Stomach (tissue), 8 donors: ENCODE measurements at regions not wholly inside any gene's neighbourhood (a gene's known extent, or its start where the extent isn't known, plus 50 kb on each side); places are given as distances from the start of the nearest gene placed in this dataset.

Experiments
- DNase-seq, 2 donors: peaks; one replicate each; pipeline versions ENCODE4 v3.0.0 to v3.0.0-alpha.2; 2013 to 2019
- H3K27ac ChIP-seq, 5 donors: fragments of 200-600 bp in 4 of 5; sonication (generic) in 4 of 5; one replicate each; pipeline ENCODE4 v1.5.1; 2013 to 2019; ENCODE audit warnings: mild to moderate bottlenecking in 1 of 5, moderate library complexity in 1 of 5
- H3K27me3 ChIP-seq, 3 donors: fragments of 200-600 bp; sonication (generic); one replicate each; pipeline ENCODE4 v1.5.1; 2017 to 2019; ENCODE audit warnings: mixed run types in 1 of 3
- H3K36me3 ChIP-seq, 4 donors: fragments of 200-600 bp; sonication (generic); 1 replicate in 3 of 4; 2 replicates in 1 of 4; pipeline ENCODE4 v1.5.1; 2016 to 2019
- H3K4me1 ChIP-seq, 4 donors: fragments of 200-600 bp; sonication (generic); one replicate each; pipeline ENCODE4 v1.5.1; 2016 to 2019
- H3K4me3 ChIP-seq, 4 donors: fragments of 200-600 bp; sonication (generic) in 3 of 4; one replicate each; pipeline ENCODE4 v1.5.1; 2016 to 2019; ENCODE audit warnings: mild to moderate bottlenecking in 1 of 4
- H3K9me3 ChIP-seq, 4 donors: fragments of 200-600 bp; sonication (generic); one replicate each; pipeline ENCODE4 v1.5.1; 2016 to 2019
- EP300 ChIP-seq: sonication (generic); formaldehyde crosslinking; IDR thresholded peaks from one replicate; pipeline ENCODE4 v1.6.1; 2017; ENCODE audit warnings: antibody characterized with exemption
- POLR2A ChIP-seq, 4 donors: fragments of 450-650 bp; IDR thresholded peaks; one replicate each; pipeline ENCODE4 v1.6.1; 2016; ENCODE audit warnings: antibody characterized with exemption in 4 of 4, control low read depth in 2 of 4, mild to moderate bottlenecking in 1 of 4, moderate library complexity in 1 of 4
- POLR2AphosphoS5 ChIP-seq, 3 donors: sonication (generic); formaldehyde crosslinking; IDR thresholded peaks; one replicate each; pipeline ENCODE4 v1.6.1; 2016; ENCODE audit warnings: antibody characterized with exemption in 3 of 3
- WGBS, 5 donors: extraction: QIAGEN DNeasy Blood & Tissue Kit in 3 of 5; methylation state at CpG; one replicate each; pipeline versions ENCODE4 v1.1.5 to v1.1.7; 2013 to 2018; 5-methylcytosine and 5-hydroxymethylcytosine counted together
- intact Hi-C: fragments of 100-400 bp; cut with DNase I; formaldehyde crosslinking; loops from one replicate; pipeline ENCODE4 v1.15.1; 2023; ENCODE audit warnings: low total_unique reads
- TF ChIP-seq, protein P1 (sequence below), 7 experiments: fragments of 450-650 bp in 4 of 7; fragments of 200-600 bp in 3 of 7; sonication (generic) in 3 of 7; IDR thresholded peaks; one replicate each; pipeline ENCODE4 v1.5.1; 2016 to 2019; ENCODE audit warnings: antibody characterized with exemption in 7 of 7, control low read depth in 2 of 7, mild to moderate bottlenecking in 1 of 7
- donor health status: healthy with polysubstance abuse.
- donor health status: Bipolar disorder and iron deficiency.
- donor health status: healthy.

DNA sequence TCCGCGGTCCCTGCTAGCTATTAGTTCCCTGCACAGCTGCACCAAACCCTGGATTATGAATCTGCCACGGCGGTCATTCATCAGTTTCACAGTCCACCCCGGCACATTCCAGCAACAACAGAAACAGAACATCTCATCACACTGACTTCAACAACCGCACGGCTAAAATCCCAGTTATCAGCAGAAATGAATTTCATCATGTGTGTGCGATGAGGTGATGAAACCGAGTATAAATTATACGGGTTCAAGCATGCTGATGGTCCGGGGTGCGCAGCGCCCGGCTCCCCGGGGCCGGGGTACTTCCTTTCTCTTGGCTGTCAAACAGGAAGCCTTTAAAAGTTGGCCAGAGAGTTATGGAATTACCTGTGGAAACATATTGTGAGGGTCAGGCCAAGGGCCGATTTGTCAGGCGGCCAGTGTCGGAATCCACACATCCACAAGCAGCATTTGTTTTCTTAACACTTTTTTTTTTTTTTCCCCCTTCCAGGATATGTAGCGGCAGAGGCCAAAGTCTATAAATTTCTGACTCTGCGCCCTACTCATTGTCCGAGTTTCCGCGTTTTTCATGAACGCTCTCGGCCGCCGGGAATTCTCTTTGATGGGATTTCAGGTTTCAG lies 420.9 kb upstream of the MGMT start:
- 76 to 90% (median 84%) methylated on average over 28 of the region's 28 CpGs for WGBS, 5 donors

DNA sequence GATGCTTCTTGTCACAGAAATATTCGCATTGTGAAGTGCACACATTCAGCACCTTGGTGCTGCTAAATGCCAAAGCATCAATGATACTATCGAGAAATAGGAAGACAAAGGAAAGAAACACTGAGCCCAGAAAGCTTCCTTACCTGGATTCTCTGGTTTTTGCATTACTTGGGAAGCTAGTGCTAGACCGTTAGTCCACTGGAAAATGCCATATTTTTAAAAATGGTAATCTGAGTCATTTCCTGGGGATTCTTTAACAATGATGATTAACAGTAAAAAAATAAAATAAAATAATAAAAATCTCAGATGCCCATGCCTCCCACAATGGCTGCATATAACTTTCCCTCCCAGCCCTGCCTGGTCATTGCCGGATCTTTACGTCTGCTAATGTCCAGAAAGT lies 420.1 kb upstream of the MGMT start:
- peaks cover 0 to 26% (median 4%) of the 10 kb centered on the region in 3 donors for H3K27me3 ChIP-seq
- H3K4me1 ChIP-seq = no peaks in the 10 kb centered on the region
- H3K9me3 ChIP-seq = no peaks in the 10 kb centered on the region
- intact Hi-C loops = no loop called here
- no peaks in the 10 kb centered on the region for H3K36me3 ChIP-seq
- H3K27ac ChIP-seq = no peak overlapping the region
- TF ChIP-seq, protein P1, sequence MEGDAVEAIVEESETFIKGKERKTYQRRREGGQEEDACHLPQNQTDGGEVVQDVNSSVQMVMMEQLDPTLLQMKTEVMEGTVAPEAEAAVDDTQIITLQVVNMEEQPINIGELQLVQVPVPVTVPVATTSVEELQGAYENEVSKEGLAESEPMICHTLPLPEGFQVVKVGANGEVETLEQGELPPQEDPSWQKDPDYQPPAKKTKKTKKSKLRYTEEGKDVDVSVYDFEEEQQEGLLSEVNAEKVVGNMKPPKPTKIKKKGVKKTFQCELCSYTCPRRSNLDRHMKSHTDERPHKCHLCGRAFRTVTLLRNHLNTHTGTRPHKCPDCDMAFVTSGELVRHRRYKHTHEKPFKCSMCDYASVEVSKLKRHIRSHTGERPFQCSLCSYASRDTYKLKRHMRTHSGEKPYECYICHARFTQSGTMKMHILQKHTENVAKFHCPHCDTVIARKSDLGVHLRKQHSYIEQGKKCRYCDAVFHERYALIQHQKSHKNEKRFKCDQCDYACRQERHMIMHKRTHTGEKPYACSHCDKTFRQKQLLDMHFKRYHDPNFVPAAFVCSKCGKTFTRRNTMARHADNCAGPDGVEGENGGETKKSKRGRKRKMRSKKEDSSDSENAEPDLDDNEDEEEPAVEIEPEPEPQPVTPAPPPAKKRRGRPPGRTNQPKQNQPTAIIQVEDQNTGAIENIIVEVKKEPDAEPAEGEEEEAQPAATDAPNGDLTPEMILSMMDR (IDR thresholded peaks at IDR 0.05) = no peak
- TF ChIP-seq POLR2A (IDR thresholded peaks at IDR 0.05) (no peak), EP300 (no peak), POLR2AphosphoS5 (IDR thresholded peaks at IDR 0.05) (no peak)
- no peak overlapping the region for H3K4me3 ChIP-seq
- WGBS, 5 donors = 77 to 82% (median 79%) methylated on average over 5 of the region's 5 CpGs
- no peak for DNase-seq

More for the DNA sequence above, 420.9 kb upstream of the MGMT start:
- Histone ChIP-seq H3K27ac (no peak overlapping the region), H3K4me3 (no peak overlapping the region), H3K27me3 (peaks cover 0 to 28% (median 6%) of the 10 kb centered on the region in 3 donors), H3K4me1 (no peaks in the 10 kb centered on the region), H3K9me3 (no peaks in the 10 kb centered on the region), H3K36me3 (no peaks in the 10 kb centered on the region)
- intact Hi-C loops = no loop called here
- peak in 1 of 2 donors; percentile 42 for DNase-seq
- TF ChIP-seq EP300 (no peak), POLR2AphosphoS5 (IDR thresholded peaks at IDR 0.05) (no peak), POLR2A (IDR thresholded peaks at IDR 0.05) (no peak)
- TF ChIP-seq, protein P1 (IDR thresholded peaks at IDR 0.05) = no peak

DNA sequence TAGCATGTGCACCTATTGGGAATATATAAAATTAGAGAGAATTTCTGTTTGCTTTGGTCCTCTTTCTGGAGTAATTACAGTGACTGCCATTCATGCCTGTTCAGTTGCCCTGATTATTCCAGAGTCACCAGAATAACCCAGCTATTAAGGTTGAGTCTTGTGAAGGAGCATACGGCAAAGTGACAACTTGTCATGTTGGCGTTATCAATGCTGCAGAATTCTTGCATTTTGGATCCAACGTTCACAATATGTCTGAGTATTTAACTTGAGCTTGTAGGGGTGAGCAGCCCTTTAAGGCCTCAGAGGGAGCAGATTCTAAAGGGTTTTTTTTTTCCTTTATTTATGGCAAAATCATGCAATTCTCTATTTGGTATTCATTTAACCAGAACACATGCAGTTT lies 419.4 kb upstream of the MGMT start:
- intact Hi-C loops = no loop called here
- 86 to 97% (median 91%) methylated on average over 3 of the region's 3 CpGs for WGBS, 5 donors
- H3K9me3 ChIP-seq = no peaks in the 10 kb centered on the region

DNA sequence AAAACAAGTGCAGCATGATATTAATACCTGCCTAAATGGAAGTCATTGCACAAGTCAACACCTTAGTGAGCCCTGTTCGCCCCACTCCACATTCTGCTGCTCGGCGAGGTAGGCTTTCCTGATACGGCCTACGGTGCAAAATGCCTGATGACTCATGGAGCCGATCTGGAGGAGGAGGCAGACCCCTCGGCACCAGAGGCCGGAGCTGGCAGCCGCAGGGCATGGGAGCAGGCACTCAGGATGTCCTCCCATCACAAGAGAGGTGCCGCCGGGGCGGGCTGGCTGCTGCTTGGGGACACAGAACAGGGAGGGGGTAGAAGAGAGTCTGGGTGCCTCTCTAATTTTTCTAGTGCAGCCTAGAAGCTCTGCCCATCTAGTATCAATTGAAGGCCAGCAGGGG lies 418.5 kb upstream of the MGMT start:
- WGBS, 5 donors = 78 to 90% (median 81%) methylated on average over 10 to 12 of the region's 12 CpGs
- intact Hi-C loops = no loop called here

More for the DNA sequence above, 419.4 kb upstream of the MGMT start:
- no peak overlapping the region for H3K4me3 ChIP-seq
- H3K4me1 ChIP-seq = no peaks in the 10 kb centered on the region
- no peaks in the 10 kb centered on the region for H3K36me3 ChIP-seq
- H3K27me3 ChIP-seq = peaks cover 0 to 20% (median 0%) of the 10 kb centered on the region in 3 donors
- TF ChIP-seq EP300 (no peak), POLR2AphosphoS5 (IDR thresholded peaks at IDR 0.05) (no peak), POLR2A (IDR thresholded peaks at IDR 0.05) (no peak)
- TF ChIP-seq, protein P1 (IDR thresholded peaks at IDR 0.05) = no peak
- no peak overlapping the region for H3K27ac ChIP-seq
- DNase-seq = no peak

More for the DNA sequence above, 418.5 kb upstream of the MGMT start:
- DNase-seq = no peak
- Histone ChIP-seq H3K9me3 (no peaks in the 10 kb centered on the region), H3K27ac (no peak overlapping the region), H3K4me1 (no peaks in the 10 kb centered on the region), H3K4me3 (no peak overlapping the region), H3K36me3 (no peaks in the 10 kb centered on the region), H3K27me3 (peaks cover 0 to 13% (median 0%) of the 10 kb centered on the region in 3 donors)
- TF ChIP-seq POLR2A (IDR thresholded peaks at IDR 0.05) (no peak), EP300 (no peak), POLR2AphosphoS5 (IDR thresholded peaks at IDR 0.05) (no peak)
- TF ChIP-seq, protein P1 (IDR thresholded peaks at IDR 0.05) = no peak
